ENCODE measurements at regions not wholly inside any gene's neighbourhood (a gene's known extent, or its start where the extent isn't known, plus 50 kb on each side); places are given as distances from the start of the nearest gene placed in this dataset.

GRCh38 chr6:27759930-27760329 lies 152.3 kb downstream of the OR2B2 start:
- ChIA-PET POLR2A (no interaction called here), CTCF (ENCODE audit: low intra/inter-chr PET ratio, low total read pairs) (no interaction called here)
- no peak for FAIRE-seq
- H3K4me1 ChIP-seq (ENCODE audit: insufficient read depth, low read length): peaks cover under 1% of the 10 kb centered on the region; the same call in 1 of the 2 replicates
- no peaks in the 10 kb centered on the region for H3K9me3 ChIP-seq (ENCODE audit: low read length)
- DNase-seq (ENCODE audit: low spot score): no peak
- WGBS (ENCODE audit: low lambda C conversion rate): 3% methylated on average over 1 of the region's 1 CpG
- no peak overlapping the region for H2AFZ ChIP-seq (ENCODE audit: low read length)
- no peaks in the 10 kb centered on the region for H3K79me2 ChIP-seq (ENCODE audit: insufficient read depth, low read length)
- ATAC-seq: no peak
- no peak for TF ChIP-seq TFDP1 (CRISPR knock-in tag; IDR thresholded peaks at IDR 0.05; ENCODE audit: borderline replicate concordance)
- no peak for TF ChIP-seq ZBTB25 (CRISPR knock-in tag; IDR thresholded peaks at IDR 0.05)
- TF ChIP-seq NR2C2 (CRISPR knock-in tag; IDR thresholded peaks at IDR 0.05; ENCODE audit: borderline replicate concordance): no peak
- TF ChIP-seq FOSL2 (CRISPR knock-in tag; IDR thresholded peaks at IDR 0.05): no peak
- no peak for TF ChIP-seq ZNF790 (CRISPR knock-in tag; IDR thresholded peaks at IDR 0.05; ENCODE audit: borderline replicate concordance)
- no peak for TF ChIP-seq NFIC (IDR thresholded peaks at IDR 0.05; ENCODE audit: low read length)
- TF ChIP-seq ZNF782 (CRISPR knock-in tag; IDR thresholded peaks at IDR 0.05; ENCODE audit: borderline replicate concordance): no peak
- TF ChIP-seq ZSCAN25 (CRISPR knock-in tag; IDR thresholded peaks at IDR 0.05): no peak
- no peak for TF ChIP-seq U2AF2 (IDR thresholded peaks at IDR 0.05; ENCODE audit: low read depth, low read length)
- no peak for TF ChIP-seq ZNF326 (CRISPR knock-in tag; IDR thresholded peaks at IDR 0.05; ENCODE audit: borderline replicate concordance)
- TF ChIP-seq GLMP (CRISPR knock-in tag; IDR thresholded peaks at IDR 0.05; ENCODE audit: borderline replicate concordance): no peak
- TF ChIP-seq KLF13 (CRISPR knock-in tag; IDR thresholded peaks at IDR 0.05): no peak
- no peak for TF ChIP-seq HNF1A (IDR thresholded peaks at IDR 0.05; ENCODE audit: low read depth)
- no peak for TF ChIP-seq HNF1A (CRISPR knock-in tag; IDR thresholded peaks at IDR 0.05; ENCODE audit: borderline replicate concordance)
- TF ChIP-seq ZNF879 (CRISPR knock-in tag; IDR thresholded peaks at IDR 0.05): no peak
- no peak for TF ChIP-seq KMT2A (CRISPR knock-in tag; IDR thresholded peaks at IDR 0.05)
- no peak for TF ChIP-seq MXD1 (CRISPR knock-in tag; IDR thresholded peaks at IDR 0.05)
- no peak for TF ChIP-seq AHR (CRISPR knock-in tag; IDR thresholded peaks at IDR 0.05)
- TF ChIP-seq FOXM1 (CRISPR knock-in tag; IDR thresholded peaks at IDR 0.05): no peak
- no peak for TF ChIP-seq ELF4 (CRISPR knock-in tag; IDR thresholded peaks at IDR 0.05; ENCODE audit: borderline replicate concordance)
- no peaks in the 10 kb centered on the region for H3K36me3 ChIP-seq (replicated peaks in 1 of 2; ENCODE audit: control insufficient read depth in 1 of 2, insufficient read depth in 2 of 2, low read length in 2 of 2)
- no peak overlapping the region for H3K4me2 ChIP-seq (ENCODE audit: low read depth, low read length)
- BruUV-seq (replicated peaks): no TSS peak
- in situ Hi-C loops (cut with HindIII; ENCODE audit: extremely low pct_ligation_motif_present, low pct_unique_long_range_greater_than_20kb) (no loop called here), intact Hi-C loops (cut with micrococcal nuclease; ENCODE audit: unreplicated experiment) (no loop called here)
- H3K4me3 ChIP-seq (replicated peaks in 1 of 3; ENCODE audit: insufficient read depth in 1 of 3, low read depth in 2 of 3, low read length in 3 of 3): no peak overlapping the region
- H3K9ac ChIP-seq (ENCODE audit: insufficient read depth, low read depth, low read length): no peak overlapping the region
- H3K27me3 ChIP-seq (ENCODE audit: control insufficient read depth in 1 of 2, insufficient read depth in 2 of 2, low read length in 2 of 2): peaks cover 0 to 3% of the 10 kb centered on the region in 2 experiments; a peak in 1 of 5 replicates
- H4K20me1 ChIP-seq (ENCODE audit: insufficient read depth, low read length): no peaks in the 10 kb centered on the region
- H3K27ac ChIP-seq (ENCODE audit: extremely low read length, insufficient read depth, low read length): no peak overlapping the region

Measured in HepG2 (cell line).